Hepatocyte (in vitro differentiated cells): ENCODE measurements at regions not wholly inside any gene's neighbourhood (a gene's known extent, or its start where the extent isn't known, plus 50 kb on each side); places are given as distances from the start of the nearest gene placed in this dataset.

Experiments
- DNase-seq: peaks from one replicate; pipeline ENCODE4 v3.0.0-alpha.2; 2016; ENCODE audit warnings: low spot score
- H2AFZ ChIP-seq: fragments of 200-600 bp; sonication (generic); 2 replicates; pipeline ENCODE4 v1.6.0; 2016; ENCODE audit warnings: antibody characterized with exemption, mild to moderate bottlenecking
- H3K27ac ChIP-seq: fragments of 200-600 bp; sonication (generic); 2 replicates; pipeline ENCODE4 v1.5.1; 2016; ENCODE audit warnings: mild to moderate bottlenecking
- H3K27me3 ChIP-seq: fragments of 200-600 bp; sonication (generic); 2 replicates; pipeline ENCODE4 v1.6.1; 2016
- H3K36me3 ChIP-seq: fragments of 200-600 bp; sonication (generic); replicated peaks from 2 replicates; pipeline ENCODE4 v1.5.1; 2016; ENCODE audit warnings: low read depth; ENCODE audit not compliant: insufficient read depth
- H3K4me1 ChIP-seq: fragments of 200-600 bp; sonication (generic); 2 replicates; pipeline ENCODE4 v1.5.1; 2016; ENCODE audit warnings: mild to moderate bottlenecking, moderate library complexity; ENCODE audit not compliant: insufficient read depth
- H3K4me2 ChIP-seq: fragments of 200-600 bp; sonication (generic); 2 replicates; pipeline ENCODE4 v1.6.0; 2016
- H3K4me3 ChIP-seq: fragments of 200-600 bp; sonication (generic); 2 replicates; pipeline ENCODE4 v1.5.1; 2016; ENCODE audit warnings: mild to moderate bottlenecking
- H3K79me2 ChIP-seq: fragments of 200-600 bp; sonication (generic); 2 replicates; pipeline ENCODE4 v1.6.0; 2017; ENCODE audit warnings: mild to moderate bottlenecking
- H3K9me2 ChIP-seq: fragments of 200-600 bp; sonication (generic); replicated peaks from 2 replicates; pipeline ENCODE4 v1.6.0; 2017; ENCODE audit warnings: mild to moderate bottlenecking; ENCODE audit not compliant: insufficient read depth
- H3K9me3 ChIP-seq: fragments of 200-600 bp; sonication (generic); 2 replicates; pipeline ENCODE4 v1.5.1; 2016; ENCODE audit warnings: low read depth, mild to moderate bottlenecking
- H4K20me1 ChIP-seq: fragments of 200-600 bp; sonication (generic); 2 replicates; pipeline ENCODE4 v1.6.0; 2016; ENCODE audit warnings: mild to moderate bottlenecking; ENCODE audit not compliant: insufficient read depth, poor library complexity, severe bottlenecking
- EZH2 ChIP-seq: fragments of 200-600 bp; sonication (generic); IDR thresholded peaks from 2 replicates; pipeline ENCODE4 v1.6.1; 2016; ENCODE audit warnings: antibody characterized with exemption, mild to moderate bottlenecking, borderline replicate concordance
- EZH2phosphoT487 ChIP-seq: fragments of 200-600 bp; sonication (generic); IDR thresholded peaks from one replicate; pipeline ENCODE4 v1.6.1; 2018; ENCODE audit warnings: antibody characterized with exemption, mild to moderate bottlenecking, low read depth, moderate library complexity; ENCODE audit not compliant: unreplicated experiment, severe bottlenecking
- WGBS: methylation state at CpG from one replicate; pipeline ENCODE4 v1.1.6; 2016; ENCODE audit warnings: low lambda C conversion rate; ENCODE audit errors: missing lambda C conversion rate; 5-methylcytosine and 5-hydroxymethylcytosine counted together
- TF ChIP-seq, protein P1 (sequence below): fragments of 200-600 bp; sonication (generic); IDR thresholded peaks from 2 replicates; pipeline ENCODE4 v1.5.1; 2016; ENCODE audit warnings: antibody characterized with exemption, mild to moderate bottlenecking; ENCODE audit not compliant: poor library complexity

DNA sequence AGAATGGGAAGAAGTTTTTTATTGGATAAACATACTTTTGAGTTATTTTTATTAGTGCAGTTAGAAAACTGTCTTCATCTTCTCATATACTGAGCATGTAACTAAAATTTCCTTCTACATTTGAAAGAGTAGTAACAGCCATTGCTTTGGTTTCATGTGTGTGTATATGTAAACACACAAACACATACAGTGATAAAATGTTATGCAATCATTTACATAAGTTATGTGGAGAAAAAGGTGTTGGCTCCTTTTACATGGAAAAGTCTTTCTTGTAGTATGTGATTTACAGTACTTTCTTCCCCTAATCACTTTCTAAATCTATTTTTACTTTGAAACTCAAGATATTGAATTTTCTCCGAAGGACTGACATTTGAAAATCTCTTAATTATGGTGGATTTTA is 194.3 kb upstream of the PACRGL start:
- Histone ChIP-seq H3K4me3 (no peak overlapping the region), H3K27me3 (no peaks in the 10 kb centered on the region), H3K9me2 (no peaks in the 10 kb centered on the region), H2AFZ (no peak overlapping the region), H4K20me1 (no peaks in the 10 kb centered on the region), H3K79me2 (no peaks in the 10 kb centered on the region), H3K4me2 (no peak overlapping the region), H3K4me1 (no peaks in the 10 kb centered on the region), H3K27ac (no peak overlapping the region), H3K9me3 (no peaks in the 10 kb centered on the region), H3K36me3 (no peaks in the 10 kb centered on the region)
- TF ChIP-seq EZH2phosphoT487 = no peak
- TF ChIP-seq, protein P1, sequence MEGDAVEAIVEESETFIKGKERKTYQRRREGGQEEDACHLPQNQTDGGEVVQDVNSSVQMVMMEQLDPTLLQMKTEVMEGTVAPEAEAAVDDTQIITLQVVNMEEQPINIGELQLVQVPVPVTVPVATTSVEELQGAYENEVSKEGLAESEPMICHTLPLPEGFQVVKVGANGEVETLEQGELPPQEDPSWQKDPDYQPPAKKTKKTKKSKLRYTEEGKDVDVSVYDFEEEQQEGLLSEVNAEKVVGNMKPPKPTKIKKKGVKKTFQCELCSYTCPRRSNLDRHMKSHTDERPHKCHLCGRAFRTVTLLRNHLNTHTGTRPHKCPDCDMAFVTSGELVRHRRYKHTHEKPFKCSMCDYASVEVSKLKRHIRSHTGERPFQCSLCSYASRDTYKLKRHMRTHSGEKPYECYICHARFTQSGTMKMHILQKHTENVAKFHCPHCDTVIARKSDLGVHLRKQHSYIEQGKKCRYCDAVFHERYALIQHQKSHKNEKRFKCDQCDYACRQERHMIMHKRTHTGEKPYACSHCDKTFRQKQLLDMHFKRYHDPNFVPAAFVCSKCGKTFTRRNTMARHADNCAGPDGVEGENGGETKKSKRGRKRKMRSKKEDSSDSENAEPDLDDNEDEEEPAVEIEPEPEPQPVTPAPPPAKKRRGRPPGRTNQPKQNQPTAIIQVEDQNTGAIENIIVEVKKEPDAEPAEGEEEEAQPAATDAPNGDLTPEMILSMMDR = no peak
- TF ChIP-seq EZH2 = no peak
- no peak for DNase-seq
- 65% methylated on average over 1 of the region's 1 CpG for WGBS

DNA sequence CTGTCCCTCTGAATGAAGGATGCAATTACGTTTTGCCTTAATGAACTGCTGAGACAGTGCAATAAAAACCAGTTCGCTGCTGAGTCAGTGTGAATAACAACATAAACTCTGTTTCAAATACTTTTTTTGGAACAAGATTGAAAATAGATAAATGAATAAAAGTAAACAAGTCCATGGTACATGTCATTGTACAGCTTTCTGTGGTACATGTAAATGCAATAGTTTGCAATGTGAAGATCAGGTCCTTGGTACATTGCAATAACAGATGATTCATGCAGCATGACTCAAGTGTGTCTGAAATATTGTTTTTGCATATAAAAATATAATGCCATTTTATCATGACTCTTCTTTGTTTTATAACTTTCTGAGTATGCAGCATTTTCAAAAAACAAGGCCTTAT is 193.4 kb upstream of the PACRGL start:
- H3K4me1 ChIP-seq = peaks cover 2% of the 10 kb centered on the region
- no peaks in the 10 kb centered on the region for H4K20me1 ChIP-seq
- no peaks in the 10 kb centered on the region for H3K36me3 ChIP-seq
- DNase-seq = no peak
- TF ChIP-seq, protein P1 = no peak
- no peak for TF ChIP-seq EZH2phosphoT487
- no peak for TF ChIP-seq EZH2
- no peak overlapping the region for H2AFZ ChIP-seq
- H3K79me2 ChIP-seq = no peaks in the 10 kb centered on the region
- H3K27ac ChIP-seq = no peak overlapping the region
- no peaks in the 10 kb centered on the region for H3K27me3 ChIP-seq
- H3K9me3 ChIP-seq = no peaks in the 10 kb centered on the region
- H3K9me2 ChIP-seq = no peaks in the 10 kb centered on the region
- H3K4me3 ChIP-seq = no peak overlapping the region
- 73% methylated on average over 2 of the region's 2 CpGs for WGBS
- no peak overlapping the region for H3K4me2 ChIP-seq

DNA sequence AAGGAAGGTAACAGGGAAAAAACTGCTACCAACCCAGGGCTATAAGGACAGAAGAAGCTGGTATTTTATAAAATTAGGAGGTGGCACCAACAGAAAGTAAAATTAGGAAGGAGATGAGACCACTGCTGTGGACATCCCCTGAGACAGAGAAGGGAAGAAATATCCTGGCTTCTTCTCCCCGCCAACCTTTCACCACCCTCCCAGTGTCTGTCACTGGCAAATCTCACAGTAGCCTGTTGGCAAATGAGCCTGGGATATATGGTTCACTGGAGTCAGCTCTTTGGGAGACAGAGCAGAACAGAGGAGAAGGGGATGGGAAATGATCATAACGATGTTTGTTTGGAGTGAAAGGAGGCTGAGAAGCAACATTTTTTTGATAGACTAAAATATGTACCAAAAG is 190.9 kb upstream of the PACRGL start:
- Histone ChIP-seq H3K27ac (no peak overlapping the region), H2AFZ (no peak overlapping the region), H3K9me2 (no peaks in the 10 kb centered on the region), H3K4me3 (no peak overlapping the region), H3K79me2 (no peaks in the 10 kb centered on the region), H3K36me3 (no peaks in the 10 kb centered on the region), H4K20me1 (no peaks in the 10 kb centered on the region), H3K4me1 (peaks cover 11% of the 10 kb centered on the region), H3K9me3 (no peaks in the 10 kb centered on the region), H3K4me2 (no peak overlapping the region), H3K27me3 (no peaks in the 10 kb centered on the region)
- WGBS = 83% methylated on average over 2 of the region's 2 CpGs
- no peak for DNase-seq
- TF ChIP-seq, protein P1 = no peak
- no peak for TF ChIP-seq EZH2
- TF ChIP-seq EZH2phosphoT487 = no peak
